Urinary bladder (tissue), 3 donors: ENCODE measurements at regions not wholly inside any gene's neighbourhood (a gene's known extent, or its start where the extent isn't known, plus 50 kb on each side); places are given as distances from the start of the nearest gene placed in this dataset.

Experiments
- DNase-seq: peaks from one replicate; pipeline ENCODE4 v3.0.0-alpha.2; 2015; ENCODE audit errors: extremely low spot score
- H3K27ac ChIP-seq: one replicate; pipeline ENCODE4 v1.5.1; 2013; ENCODE audit warnings: low read depth, mild to moderate bottlenecking, moderate library complexity
- H3K36me3 ChIP-seq: one replicate; pipeline ENCODE4 v1.6.1; 2013; ENCODE audit warnings: mild to moderate bottlenecking, moderate library complexity; ENCODE audit not compliant: insufficient read depth
- H3K4me1 ChIP-seq: one replicate; pipeline ENCODE4 v1.6.1; 2013; ENCODE audit warnings: mild to moderate bottlenecking, moderate library complexity; ENCODE audit not compliant: insufficient read depth
- H3K4me3 ChIP-seq: one replicate; pipeline ENCODE4 v1.5.1; 2013; ENCODE audit warnings: low read depth, low read length
- WGBS: extraction: QIAGEN DNeasy Blood & Tissue Kit; methylation state at CpG from one replicate; pipeline ENCODE4 v1.1.7; 2013; 5-methylcytosine and 5-hydroxymethylcytosine counted together
- donor health status: healthy with polysubstance abuse.
- donor health status: healthy.

- 72% methylated on average over 4 of the region's 4 CpGs for WGBS
- H3K27ac ChIP-seq: no peak overlapping the region
- no peak for DNase-seq
- H3K4me3 ChIP-seq: no peak overlapping the region
- H3K4me1 ChIP-seq: no peaks in the 10 kb centered on the region
- no peaks in the 10 kb centered on the region for H3K36me3 ChIP-seq
Measured at GRCh38 chr5:18213666-18214065, 579.4 kb downstream of the TAF11L14 start.

- Histone ChIP-seq H3K36me3 (no peaks in the 10 kb centered on the region), H3K4me1 (no peaks in the 10 kb centered on the region), H3K4me3 (no peak overlapping the region), H3K27ac (no peak overlapping the region)
- 50% methylated on average over 1 of the region's 1 CpG for WGBS
- DNase-seq: no peak
Measured at GRCh38 chr5:18216016-18216415, 581.8 kb downstream of the TAF11L14 start.

- H3K4me3 ChIP-seq: no peak overlapping the region
- no peaks in the 10 kb centered on the region for H3K36me3 ChIP-seq
- H3K27ac ChIP-seq: no peak overlapping the region
- WGBS: 83% methylated on average over 3 of the region's 3 CpGs
- no peak for DNase-seq
- H3K4me1 ChIP-seq: no peaks in the 10 kb centered on the region
Measured at GRCh38 chr5:18216729-18217128, 582.5 kb downstream of the TAF11L14 start.

- no peaks in the 10 kb centered on the region for H3K4me1 ChIP-seq
- H3K27ac ChIP-seq: no peak overlapping the region
- 89% methylated on average over 1 of the region's 1 CpG for WGBS
- no peaks in the 10 kb centered on the region for H3K36me3 ChIP-seq
- H3K4me3 ChIP-seq: no peak overlapping the region
- DNase-seq: no peak
Measured at GRCh38 chr5:18219241-18219640, 585.0 kb downstream of the TAF11L14 start.

- H3K27ac ChIP-seq: no peak overlapping the region
- H3K4me3 ChIP-seq: no peak overlapping the region
- WGBS: 84% methylated on average over 1 of the region's 1 CpG
- no peaks in the 10 kb centered on the region for H3K4me1 ChIP-seq
- H3K36me3 ChIP-seq: no peaks in the 10 kb centered on the region
- DNase-seq: no peak
Measured at GRCh38 chr5:18220631-18221030, 586.4 kb downstream of the TAF11L14 start.

- DNase-seq: no peak
- no peaks in the 10 kb centered on the region for H3K4me1 ChIP-seq
- H3K36me3 ChIP-seq: no peaks in the 10 kb centered on the region
- H3K27ac ChIP-seq: no peak overlapping the region
- no peak overlapping the region for H3K4me3 ChIP-seq
Measured at GRCh38 chr5:18236386-18236785, 602.1 kb downstream of the TAF11L14 start.

- no peak for DNase-seq
- Histone ChIP-seq H3K4me3 (no peak overlapping the region), H3K36me3 (no peaks in the 10 kb centered on the region), H3K4me1 (no peaks in the 10 kb centered on the region), H3K27ac (no peak overlapping the region)
- WGBS: 69% methylated on average over 2 of the region's 2 CpGs
Measured at GRCh38 chr5:18238321-18238720, 604.1 kb downstream of the TAF11L14 start.

- 84% methylated on average over 1 of the region's 1 CpG for WGBS
- Histone ChIP-seq H3K27ac (no peak overlapping the region), H3K36me3 (no peaks in the 10 kb centered on the region), H3K4me1 (no peaks in the 10 kb centered on the region), H3K4me3 (no peak overlapping the region)
- no peak for DNase-seq
Measured at GRCh38 chr5:18240971-18241370, 606.7 kb downstream of the TAF11L14 start.

- no peaks in the 10 kb centered on the region for H3K4me1 ChIP-seq
- H3K4me3 ChIP-seq: no peak overlapping the region
- no peaks in the 10 kb centered on the region for H3K36me3 ChIP-seq
- 90% methylated on average over 2 of the region's 2 CpGs for WGBS
- H3K27ac ChIP-seq: no peak overlapping the region
- DNase-seq: no peak
Measured at GRCh38 chr5:18243846-18244245, 609.6 kb downstream of the TAF11L14 start.

GRCh38 chr5:18244309-18244708, 610.0 kb downstream of the TAF11L14 start:
- Histone ChIP-seq H3K36me3 (no peaks in the 10 kb centered on the region), H3K4me1 (no peaks in the 10 kb centered on the region), H3K4me3 (no peak overlapping the region), H3K27ac (no peak overlapping the region)
- DNase-seq: no peak

- no peak overlapping the region for H3K4me3 ChIP-seq
- WGBS: 96% methylated on average over 3 of the region's 3 CpGs
Measured at GRCh38 chr5:18252559-18252958, 618.3 kb downstream of the TAF11L14 start.

GRCh38 chr5:18264126-18264882, 630.0 kb downstream of the TAF11L14 start:
- H3K4me3 ChIP-seq: no peak overlapping the region
- 87% methylated on average over 3 of the region's 3 CpGs for WGBS
- H3K27ac ChIP-seq: no peak overlapping the region
- no peaks in the 10 kb centered on the region for H3K4me1 ChIP-seq
- H3K36me3 ChIP-seq: no peaks in the 10 kb centered on the region
- no peak for DNase-seq

More at GRCh38 chr5:18252559-18252958, 618.3 kb downstream of the TAF11L14 start:
- no peak overlapping the region for H3K27ac ChIP-seq
- H3K36me3 ChIP-seq: no peaks in the 10 kb centered on the region
- no peak for DNase-seq
- H3K4me1 ChIP-seq: no peaks in the 10 kb centered on the region

- no peak for DNase-seq
Measured at GRCh38 chr5:18270635-18271338, 636.5 kb downstream of the TAF11L14 start.

GRCh38 chr5:18276939-18277338, 642.7 kb downstream of the TAF11L14 start:
- H3K27ac ChIP-seq: no peak overlapping the region
- no peak for DNase-seq
- H3K4me1 ChIP-seq: no peaks in the 10 kb centered on the region
- no peak overlapping the region for H3K4me3 ChIP-seq
- no peaks in the 10 kb centered on the region for H3K36me3 ChIP-seq
- WGBS: 94% methylated on average over 5 of the region's 5 CpGs

More at GRCh38 chr5:18270635-18271338, 636.5 kb downstream of the TAF11L14 start:
- WGBS: 69% methylated on average over 4 of the region's 4 CpGs
- no peak overlapping the region for H3K27ac ChIP-seq
- no peaks in the 10 kb centered on the region for H3K36me3 ChIP-seq
- no peaks in the 10 kb centered on the region for H3K4me1 ChIP-seq
- no peak overlapping the region for H3K4me3 ChIP-seq
